ENCODE measurements at regions not wholly inside any gene's neighbourhood (a gene's known extent, or its start where the extent isn't known, plus 50 kb on each side); places are given as distances from the start of the nearest gene placed in this dataset.

DNA sequence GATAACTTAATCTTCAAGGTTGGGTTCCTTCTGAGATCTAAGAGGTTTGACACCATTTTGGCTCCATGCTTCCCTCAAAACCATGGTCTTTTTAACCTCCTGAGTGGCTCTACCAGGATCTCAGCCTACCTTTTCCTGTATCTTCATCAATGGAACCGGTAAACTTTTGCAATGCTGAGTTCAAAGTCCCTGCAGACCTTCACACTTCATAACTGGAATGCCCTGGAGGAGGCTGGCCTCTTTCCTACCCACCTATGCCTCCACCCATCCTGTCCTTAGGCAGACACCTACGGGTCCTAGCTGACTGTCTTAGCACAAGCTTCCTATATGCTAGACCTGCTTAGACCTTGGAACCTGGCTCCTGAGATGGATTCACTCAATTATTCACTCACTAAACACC is 89.5 kb upstream of the EEA1 start:
- no peak overlapping the region for H3K4me3 ChIP-seq (ENCODE audit: low read length)
- no peak overlapping the region for H3K27ac ChIP-seq (ENCODE audit: low read depth, low read length)
- H3K9ac ChIP-seq (ENCODE audit: low read length) = no peak overlapping the region
- no peaks in the 10 kb centered on the region for H3K4me1 ChIP-seq (ENCODE audit: control insufficient read depth, insufficient read depth, low read length)
- H3K36me3 ChIP-seq (ENCODE audit: control insufficient read depth, insufficient read depth, low read length) = no peaks in the 10 kb centered on the region
- H3K27me3 ChIP-seq (ENCODE audit: control insufficient read depth, insufficient read depth, low read length) = no peaks in the 10 kb centered on the region

DNA sequence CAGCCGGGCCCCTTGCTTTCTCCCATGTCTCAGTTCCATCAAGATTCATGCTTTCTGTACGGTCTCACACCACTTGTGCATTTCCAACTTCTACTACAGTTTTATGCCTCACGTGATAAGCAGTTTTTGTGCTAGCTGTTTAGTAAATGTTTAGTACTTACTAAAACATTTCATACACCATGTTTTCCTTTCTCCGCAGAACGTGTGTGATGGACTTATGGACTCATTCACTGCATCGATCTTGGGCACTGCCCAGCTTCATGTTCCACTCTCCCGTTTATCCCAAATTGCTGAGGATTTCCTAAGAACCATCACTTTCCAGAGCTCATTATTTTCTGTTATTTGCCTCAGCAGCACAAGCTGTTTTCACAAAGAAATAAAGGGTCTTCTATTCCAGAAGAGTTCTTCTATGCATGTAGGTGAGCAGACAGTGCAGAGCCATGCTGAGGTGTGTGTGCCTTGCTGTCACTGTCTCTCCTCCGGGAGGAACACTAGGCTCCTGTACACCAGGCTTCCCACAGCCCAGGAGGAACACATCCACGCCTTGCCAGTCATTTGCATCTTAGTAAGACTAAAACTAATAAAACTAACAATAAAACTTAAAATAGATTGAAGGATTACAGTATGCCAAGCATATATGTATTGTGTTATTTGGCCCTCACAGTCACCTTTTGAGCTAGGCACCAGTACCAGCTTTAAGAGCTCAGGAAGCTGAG is 90.3 kb upstream of the EEA1 start:
- Histone ChIP-seq H3K9ac (ENCODE audit: low read length) (no peak overlapping the region), H3K27me3 (ENCODE audit: control insufficient read depth, insufficient read depth, low read length) (no peaks in the 10 kb centered on the region), H3K4me1 (ENCODE audit: control insufficient read depth, insufficient read depth, low read length) (no peaks in the 10 kb centered on the region), H3K4me3 (ENCODE audit: low read length) (peak overlapping the region; percentile 7), H3K36me3 (ENCODE audit: control insufficient read depth, insufficient read depth, low read length) (no peaks in the 10 kb centered on the region), H3K27ac (ENCODE audit: low read depth, low read length) (no peak overlapping the region)

DNA sequence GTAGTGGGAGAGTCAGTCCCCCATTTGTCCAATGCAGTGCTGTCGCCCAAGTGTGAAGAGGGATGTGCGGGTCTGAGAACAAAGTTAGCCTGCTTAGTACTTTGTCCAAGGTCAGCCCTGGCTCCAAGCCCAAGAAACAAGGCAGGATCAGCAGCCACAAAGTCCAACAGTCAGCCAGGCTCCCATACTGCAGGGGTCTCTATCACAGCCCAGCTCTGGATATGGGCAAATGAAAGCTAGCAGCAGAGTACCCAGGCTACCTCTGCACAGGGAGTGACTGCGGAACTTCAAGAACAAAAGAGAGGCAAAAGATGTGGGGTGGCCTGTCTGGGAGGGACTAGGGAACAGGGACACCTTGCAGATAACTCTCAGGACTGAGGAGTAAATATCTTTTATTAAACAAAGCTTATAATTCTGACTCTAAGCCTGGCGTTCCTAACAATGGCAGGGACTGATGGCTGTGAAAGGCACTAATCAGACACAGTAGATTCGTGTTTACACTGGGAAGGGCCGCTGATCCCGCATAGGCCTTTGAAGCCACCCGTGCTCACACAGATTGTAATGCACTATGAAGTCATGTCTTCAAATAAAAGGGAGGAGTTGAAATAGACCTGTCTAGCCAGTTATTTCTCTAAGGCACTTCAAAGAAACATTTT is 91.0 kb upstream of the EEA1 start:
- Histone ChIP-seq H3K4me1 (ENCODE audit: control insufficient read depth, insufficient read depth, low read length) (no peaks in the 10 kb centered on the region), H3K4me3 (ENCODE audit: low read length) (no peak overlapping the region), H3K27me3 (ENCODE audit: control insufficient read depth, insufficient read depth, low read length) (no peaks in the 10 kb centered on the region), H3K9ac (ENCODE audit: low read length) (no peak overlapping the region), H3K36me3 (ENCODE audit: control insufficient read depth, insufficient read depth, low read length) (no peaks in the 10 kb centered on the region), H3K27ac (ENCODE audit: low read depth, low read length) (no peak overlapping the region)

DNA sequence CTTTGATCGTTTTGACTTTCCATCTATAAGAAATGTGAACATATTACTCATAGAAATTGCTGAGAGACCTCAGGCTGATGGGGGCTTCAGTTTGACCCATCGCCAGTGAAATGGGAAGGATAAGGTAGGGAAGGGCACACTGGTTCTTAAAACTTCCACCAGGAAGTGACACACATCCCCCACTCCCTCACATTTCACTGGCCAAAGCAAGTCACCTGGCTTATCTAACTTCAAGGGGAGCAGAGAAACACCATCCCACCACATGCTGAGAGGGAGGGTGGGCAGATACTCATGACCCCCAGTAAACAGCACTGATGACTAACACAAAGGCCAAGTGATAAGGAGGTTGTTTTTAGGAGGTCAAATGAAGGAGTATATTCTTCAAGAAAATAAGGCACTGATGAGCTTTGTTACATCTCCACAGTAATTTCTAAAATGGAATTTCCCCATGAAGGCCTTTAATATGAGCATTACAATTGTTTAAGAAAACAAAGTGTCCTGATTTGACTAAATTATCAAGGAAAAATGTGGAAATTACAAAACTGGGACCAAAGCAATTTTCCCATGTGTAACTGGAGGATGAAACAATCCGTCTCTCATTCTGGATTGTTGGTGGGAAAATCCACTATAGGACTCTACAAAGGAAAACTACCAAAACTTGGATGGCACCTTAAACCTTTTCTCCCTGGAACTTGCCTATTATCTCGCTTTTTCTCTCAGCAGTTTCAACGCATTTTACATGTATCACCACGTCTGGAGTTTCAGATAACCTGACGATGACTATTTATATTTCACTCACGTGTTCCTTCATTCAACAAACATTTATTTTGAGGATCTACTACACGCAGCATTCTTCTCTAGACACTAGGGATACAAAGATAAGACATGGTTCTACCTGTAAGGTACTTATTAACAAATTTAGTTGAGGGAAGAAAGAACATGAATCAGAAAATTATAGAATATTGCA is 91.8 kb upstream of the EEA1 start:
- no peaks in the 10 kb centered on the region for H3K27me3 ChIP-seq (ENCODE audit: control insufficient read depth, insufficient read depth, low read length)
- H3K27ac ChIP-seq (ENCODE audit: low read depth, low read length) = no peak overlapping the region
- no peak overlapping the region for H3K9ac ChIP-seq (ENCODE audit: low read length)
- no peaks in the 10 kb centered on the region for H3K36me3 ChIP-seq (ENCODE audit: control insufficient read depth, insufficient read depth, low read length)
- no peak overlapping the region for H3K4me3 ChIP-seq (ENCODE audit: low read length)
- H3K4me1 ChIP-seq (ENCODE audit: control insufficient read depth, insufficient read depth, low read length) = no peaks in the 10 kb centered on the region

DNA sequence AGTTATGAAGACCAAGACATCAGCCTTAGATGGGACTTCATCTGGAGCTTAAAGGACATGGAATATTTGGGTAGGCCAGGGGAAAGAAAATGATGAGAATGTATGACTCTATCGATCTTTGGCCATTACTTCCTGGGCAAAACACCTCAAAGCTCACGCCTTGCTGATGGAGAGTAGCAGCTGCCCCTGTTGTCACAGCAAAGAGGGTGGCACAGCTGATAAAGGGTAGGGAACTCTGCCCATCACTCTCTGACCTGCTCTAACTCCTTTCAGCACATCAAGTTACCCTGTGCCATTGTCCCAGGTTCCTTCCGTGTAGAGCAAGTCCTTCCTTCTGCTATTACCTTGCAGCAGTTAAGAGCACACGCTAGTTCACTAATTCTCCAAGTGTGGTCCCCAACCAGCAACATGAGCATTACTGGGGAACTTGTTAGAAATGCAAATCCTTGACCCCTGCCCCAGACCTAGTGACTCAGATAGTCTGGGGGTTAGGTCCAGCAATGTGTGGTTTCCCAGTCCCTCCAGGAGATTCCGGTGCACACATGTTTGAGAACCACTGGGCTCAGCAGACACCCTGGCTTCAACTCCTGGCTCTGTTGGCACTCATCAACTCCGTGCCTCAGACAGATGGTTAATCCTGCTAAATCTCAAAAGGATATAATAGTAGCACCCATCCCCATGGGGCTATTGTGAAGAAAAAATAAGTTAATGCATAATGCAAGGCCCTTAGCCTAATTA is 93.7 kb upstream of the EEA1 start:
- no peaks in the 10 kb centered on the region for H3K27me3 ChIP-seq (ENCODE audit: control insufficient read depth, insufficient read depth, low read length)
- H3K36me3 ChIP-seq (ENCODE audit: control insufficient read depth, insufficient read depth, low read length) = no peaks in the 10 kb centered on the region
- H3K4me1 ChIP-seq (ENCODE audit: control insufficient read depth, insufficient read depth, low read length) = no peaks in the 10 kb centered on the region
- H3K27ac ChIP-seq (ENCODE audit: low read depth, low read length) = no peak overlapping the region
- no peak overlapping the region for H3K9ac ChIP-seq (ENCODE audit: low read length)
- H3K4me3 ChIP-seq (ENCODE audit: low read length) = no peak overlapping the region

DNA sequence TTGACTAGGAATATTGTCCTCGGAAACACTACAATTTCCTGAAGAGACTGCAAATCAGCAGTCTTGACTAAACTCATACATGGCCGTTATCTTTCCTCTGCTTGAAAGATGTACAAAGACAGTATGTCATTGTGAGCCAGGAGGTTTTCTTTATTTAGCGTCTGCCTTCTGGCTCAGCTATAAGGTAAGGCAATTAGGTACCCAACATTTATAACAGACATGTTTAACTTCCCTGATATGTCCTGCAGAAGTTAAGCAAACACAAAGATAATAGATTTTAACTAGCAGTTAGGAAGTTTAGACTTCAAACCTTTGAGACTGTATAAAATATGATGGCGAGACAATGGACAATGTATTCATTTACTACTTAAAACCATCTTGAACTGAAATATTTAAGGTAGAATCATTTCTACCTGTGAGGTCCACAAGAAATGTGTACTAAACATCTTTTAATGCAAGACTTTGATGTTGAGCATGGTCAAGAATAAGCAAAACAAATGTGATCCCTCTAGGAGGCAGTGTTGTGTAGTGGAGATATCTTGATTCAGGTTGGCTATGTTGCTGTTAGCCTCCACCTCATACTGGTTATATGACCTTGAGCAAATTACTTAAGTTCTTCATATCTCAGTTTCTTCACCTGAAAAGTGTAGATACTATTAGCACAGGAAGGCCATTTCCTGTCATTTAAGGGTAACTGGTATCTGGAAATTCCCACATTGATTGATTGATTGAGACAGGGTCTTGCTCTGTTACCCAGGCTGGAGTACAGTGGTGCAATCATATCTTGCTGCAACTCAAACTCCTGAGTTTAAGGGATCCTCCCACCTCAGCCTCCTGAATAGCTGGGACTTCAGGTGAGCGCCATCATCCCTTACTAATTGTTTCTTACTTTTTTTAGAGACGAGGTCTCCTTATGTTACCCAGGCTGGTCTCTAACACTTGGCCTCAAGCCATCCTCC is 96.3 kb upstream of the EEA1 start:
- H3K4me3 ChIP-seq (ENCODE audit: low read length) = no peak overlapping the region
- no peaks in the 10 kb centered on the region for H3K4me1 ChIP-seq (ENCODE audit: control insufficient read depth, insufficient read depth, low read length)
- no peak overlapping the region for H3K9ac ChIP-seq (ENCODE audit: low read length)
- H3K36me3 ChIP-seq (ENCODE audit: control insufficient read depth, insufficient read depth, low read length) = no peaks in the 10 kb centered on the region
- H3K27me3 ChIP-seq (ENCODE audit: control insufficient read depth, insufficient read depth, low read length) = no peaks in the 10 kb centered on the region
- H3K27ac ChIP-seq (ENCODE audit: low read depth, low read length) = no peak overlapping the region

DNA sequence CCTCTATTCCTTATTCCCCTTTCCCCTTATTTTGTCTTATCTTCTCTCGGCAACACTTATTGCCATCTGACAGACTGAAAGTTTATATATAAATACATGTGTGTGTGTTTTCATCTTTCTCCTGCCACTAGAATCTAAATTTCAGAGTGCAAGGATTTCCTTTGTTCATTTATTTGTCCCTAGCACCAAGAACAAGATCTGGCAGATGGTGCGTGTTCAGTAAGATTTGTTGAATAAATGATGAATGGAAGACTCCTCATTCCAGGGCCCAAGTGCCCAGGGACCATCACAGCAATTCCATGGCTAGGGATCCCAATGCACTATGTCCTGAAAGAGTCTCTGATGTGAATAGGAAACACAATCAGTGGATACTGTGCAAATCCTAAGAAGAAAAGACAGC is 97.9 kb upstream of the EEA1 start:
- Histone ChIP-seq H3K4me1 (ENCODE audit: control insufficient read depth, insufficient read depth, low read length) (no peaks in the 10 kb centered on the region), H3K36me3 (ENCODE audit: control insufficient read depth, insufficient read depth, low read length) (no peaks in the 10 kb centered on the region), H3K4me3 (ENCODE audit: low read length) (no peak overlapping the region), H3K27me3 (ENCODE audit: control insufficient read depth, insufficient read depth, low read length) (no peaks in the 10 kb centered on the region), H3K9ac (ENCODE audit: low read length) (no peak overlapping the region), H3K27ac (ENCODE audit: low read depth, low read length) (no peak overlapping the region)

DNA sequence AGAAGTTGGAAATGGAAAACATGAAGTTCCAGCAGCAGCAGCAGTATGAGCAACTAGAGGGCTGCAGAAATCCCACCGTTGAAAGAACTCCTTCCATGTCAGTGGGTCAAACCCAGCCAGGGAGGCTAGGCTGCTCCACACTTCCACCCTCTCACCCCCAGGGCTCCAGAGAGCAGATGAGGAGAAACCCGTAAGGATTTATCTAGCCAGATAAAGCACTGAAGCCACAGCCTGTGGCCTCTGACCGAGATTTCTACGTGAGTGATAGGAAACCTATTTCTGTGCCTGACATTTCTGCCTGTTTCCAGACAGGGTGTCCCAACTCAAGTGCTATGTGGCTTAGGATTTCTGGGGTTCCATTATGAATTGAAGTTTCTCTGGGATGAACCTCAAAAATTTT is 100.0 kb upstream of the EEA1 start:
- Histone ChIP-seq H3K4me1 (ENCODE audit: control insufficient read depth, insufficient read depth, low read length) (no peaks in the 10 kb centered on the region), H3K27ac (ENCODE audit: low read depth, low read length) (no peak overlapping the region), H3K4me3 (ENCODE audit: low read length) (no peak overlapping the region), H3K36me3 (ENCODE audit: control insufficient read depth, insufficient read depth, low read length) (no peaks in the 10 kb centered on the region), H3K9ac (ENCODE audit: low read length) (no peak overlapping the region), H3K27me3 (ENCODE audit: control insufficient read depth, insufficient read depth, low read length) (no peaks in the 10 kb centered on the region)

DNA sequence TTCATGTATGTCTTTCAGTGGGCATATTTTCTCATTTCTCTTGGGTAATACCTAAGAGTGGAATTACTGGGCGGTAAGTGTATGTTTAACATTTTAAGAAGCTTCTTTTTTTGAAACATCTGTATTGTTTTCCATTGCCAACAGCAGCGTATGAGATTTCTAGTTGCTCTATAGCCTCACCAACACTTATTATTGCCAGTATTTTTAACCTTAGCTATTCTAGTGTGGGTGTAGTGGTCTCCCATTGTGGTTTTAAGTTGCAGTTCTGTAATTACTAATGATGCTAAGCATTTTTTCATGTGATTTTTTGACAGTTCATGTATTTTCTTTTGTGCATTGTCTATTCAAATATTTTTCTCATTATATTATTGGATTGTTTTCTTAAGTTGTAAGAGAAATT is 101.9 kb upstream of the EEA1 start:
- Histone ChIP-seq H3K27ac (ENCODE audit: low read depth, low read length) (no peak overlapping the region), H3K4me1 (ENCODE audit: control insufficient read depth, insufficient read depth, low read length) (no peaks in the 10 kb centered on the region), H3K36me3 (ENCODE audit: control insufficient read depth, insufficient read depth, low read length) (no peaks in the 10 kb centered on the region), H3K9ac (ENCODE audit: low read length) (no peak overlapping the region), H3K27me3 (ENCODE audit: control insufficient read depth, insufficient read depth, low read length) (no peaks in the 10 kb centered on the region), H3K4me3 (ENCODE audit: low read length) (no peak overlapping the region)

DNA sequence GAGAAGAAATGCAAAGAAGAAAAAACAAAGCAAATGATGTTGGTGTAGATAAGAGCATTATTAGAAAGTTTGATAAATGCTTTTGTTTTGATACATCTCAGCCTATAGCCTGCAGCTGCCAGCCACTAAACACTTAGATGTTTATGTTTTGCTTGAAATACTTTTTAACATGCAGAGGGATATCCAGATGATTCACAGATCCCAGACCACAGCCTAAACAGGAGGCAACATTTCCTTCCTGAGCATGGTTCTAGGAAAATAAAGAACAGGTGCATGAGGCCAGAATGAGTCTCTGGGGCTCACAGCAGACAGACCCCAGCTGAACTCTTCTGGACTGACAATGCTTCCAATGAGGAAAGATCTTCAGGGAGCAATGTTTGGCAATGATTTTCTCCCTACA is 103.7 kb upstream of the EEA1 start:
- H3K27ac ChIP-seq (ENCODE audit: low read depth, low read length) = no peak overlapping the region
- no peaks in the 10 kb centered on the region for H3K27me3 ChIP-seq (ENCODE audit: control insufficient read depth, insufficient read depth, low read length)
- H3K36me3 ChIP-seq (ENCODE audit: control insufficient read depth, insufficient read depth, low read length) = no peaks in the 10 kb centered on the region
- no peak overlapping the region for H3K4me3 ChIP-seq (ENCODE audit: low read length)
- no peaks in the 10 kb centered on the region for H3K4me1 ChIP-seq (ENCODE audit: control insufficient read depth, insufficient read depth, low read length)
- no peak overlapping the region for H3K9ac ChIP-seq (ENCODE audit: low read length)

DNA sequence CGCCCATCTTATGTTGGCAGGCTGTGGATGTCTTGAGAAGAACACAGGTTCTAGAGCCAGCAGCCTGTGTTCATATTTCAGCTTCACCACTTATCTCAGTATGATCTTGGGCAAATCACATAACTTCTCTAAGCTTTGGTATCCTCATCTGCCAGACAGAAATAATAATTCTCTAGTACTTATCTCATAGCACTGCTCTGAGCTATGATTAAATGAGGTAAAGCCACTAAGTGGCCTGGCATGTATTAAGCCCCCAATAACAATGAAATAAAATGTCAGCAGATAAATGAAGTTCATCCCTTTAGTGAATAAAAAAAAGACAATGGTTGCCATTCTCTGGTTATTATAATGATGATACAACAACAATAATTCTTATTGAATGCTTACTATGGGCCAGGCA is 104.9 kb upstream of the EEA1 start:
- H3K27ac ChIP-seq (ENCODE audit: low read depth, low read length) = no peak overlapping the region
- H3K4me3 ChIP-seq (ENCODE audit: low read length) = no peak overlapping the region
- H3K4me1 ChIP-seq (ENCODE audit: control insufficient read depth, insufficient read depth, low read length) = no peaks in the 10 kb centered on the region
- H3K27me3 ChIP-seq (ENCODE audit: control insufficient read depth, insufficient read depth, low read length) = no peaks in the 10 kb centered on the region
- no peak overlapping the region for H3K9ac ChIP-seq (ENCODE audit: low read length)
- no peaks in the 10 kb centered on the region for H3K36me3 ChIP-seq (ENCODE audit: control insufficient read depth, insufficient read depth, low read length)

Data from rectal smooth muscle tissue (tissue), 1 donor.